NCI-H2171 (cell line): ENCODE measurements at regions not wholly inside any gene's neighbourhood (a gene's known extent, or its start where the extent isn't known, plus 50 kb on each side); places are given as distances from the start of the nearest gene placed in this dataset.
"Not testable (repeated sequence)": the region's sequence is repeated elsewhere in the genome, so short reads cannot be mapped to it uniquely, and the experiment has no call there.

Source experiments
- DNase-seq: peaks from one replicate; lab custom pipeline; 2025; lab: John Stamatoyannopoulos, UW

GRCh38 chr2:107712857-107713256 lies 113.8 kb upstream of the RGPD4 start:
- DNase-seq, result no peak

- no peak for DNase-seq
These were observed 109.0 kb upstream of the RGPD4 start for GRCh38 chr2:107717661-107718060.

GRCh38 chr2:107719141-107719540 lies 107.6 kb upstream of the RGPD4 start:
- DNase-seq, result no peak

- DNase-seq, result no peak
These were observed 106.9 kb upstream of the RGPD4 start for GRCh38 chr2:107719836-107720235.

GRCh38 chr2:107721178-107721577 lies 105.5 kb upstream of the RGPD4 start:
- no peak for DNase-seq

- no peak for DNase-seq
These were observed 105.1 kb upstream of the RGPD4 start for GRCh38 chr2:107721586-107721985.

GRCh38 chr2:107725824-107726223 lies 100.9 kb upstream of the RGPD4 start:
- DNase-seq, result not testable (repeated sequence)

GRCh38 chr2:107727318-107727717 lies 99.4 kb upstream of the RGPD4 start:
- no peak for DNase-seq

GRCh38 chr2:107728586-107728985 lies 98.1 kb upstream of the RGPD4 start:
- no peak for DNase-seq

- no peak for DNase-seq
These were observed 97.3 kb upstream of the RGPD4 start for GRCh38 chr2:107729440-107729839.

- DNase-seq, result no peak
These were observed 95.8 kb upstream of the RGPD4 start for GRCh38 chr2:107730898-107731297.

- no peak for DNase-seq
These were observed 95.3 kb upstream of the RGPD4 start for GRCh38 chr2:107731435-107731834.

- DNase-seq, result no peak
These were observed 91.5 kb upstream of the RGPD4 start for GRCh38 chr2:107735201-107735600.

- no peak for DNase-seq
These were observed 88.9 kb upstream of the RGPD4 start for GRCh38 chr2:107737756-107738155.

- DNase-seq, result no peak
These were observed 88.4 kb upstream of the RGPD4 start for GRCh38 chr2:107738266-107738665.

- no peak for DNase-seq
These were observed 86.4 kb upstream of the RGPD4 start for GRCh38 chr2:107740300-107740699.

GRCh38 chr2:107742460-107743027 lies 84.1 kb upstream of the RGPD4 start:
- DNase-seq, result no peak

- DNase-seq, result no peak
These were observed 83.4 kb upstream of the RGPD4 start for GRCh38 chr2:107743274-107743673.

- DNase-seq, result no peak
These were observed 81.6 kb upstream of the RGPD4 start for GRCh38 chr2:107745100-107745499.

- not testable (repeated sequence) for DNase-seq
These were observed 80.0 kb upstream of the RGPD4 start for GRCh38 chr2:107746552-107747198.

- not testable (repeated sequence) for DNase-seq
These were observed 79.3 kb upstream of the RGPD4 start for GRCh38 chr2:107747199-107747963.

- no peak for DNase-seq
These were observed 78.6 kb upstream of the RGPD4 start for GRCh38 chr2:107747964-107748583.

GRCh38 chr2:107751936-107752335 lies 74.8 kb upstream of the RGPD4 start:
- no peak for DNase-seq
